HepG2 (cell line): ENCODE measurements at regions not wholly inside any gene's neighbourhood (a gene's known extent, or its start where the extent isn't known, plus 50 kb on each side); places are given as distances from the start of the nearest gene placed in this dataset.

Source experiments
- EZH2 ChIP-seq: conservative IDR thresholded peaks from 2 replicates; pipeline ENCODE4 v1.6.1; 2012; ENCODE audit warnings: mild to moderate bottlenecking, low read depth, low read length, moderate library complexity
- NR0B2 ChIP-seq: sonication (generic); formaldehyde crosslinking; IDR thresholded peaks from 2 replicates; pipeline ENCODE4 v1.4.0; 2020; ENCODE audit warnings: mild to moderate bottlenecking, missing genetic modification reagents
- POLR2G ChIP-seq: fragments of 200-400 bp; formaldehyde crosslinking; IDR thresholded peaks from 2 replicates; pipeline ENCODE4 v1.6.1; 2018; ENCODE audit warnings: mild to moderate bottlenecking, low read depth, low read length, moderate library complexity
- PRPF4 ChIP-seq: fragments of 200-400 bp; formaldehyde crosslinking; IDR thresholded peaks from 2 replicates; pipeline ENCODE4 v1.6.1; 2016; ENCODE audit warnings: low read length, low read depth; ENCODE audit not compliant: poor library complexity, severe bottlenecking
- SMC3 ChIP-seq: IDR thresholded peaks from 2 replicates; pipeline ENCODE4 v1.6.1; 2011; ENCODE audit warnings: low read length, improper control_type of control experiment
- SPEN ChIP-seq: sonication (generic); formaldehyde crosslinking; IDR thresholded peaks from 2 replicates; pipeline ENCODE4 v1.5.1; 2020; ENCODE audit warnings: low read depth, mild to moderate bottlenecking, missing genetic modification reagents
- ZBTB7A ChIP-seq: sonication (generic); formaldehyde crosslinking; IDR thresholded peaks from 2 replicates; pipeline ENCODE4 v1.8.0; 2022; ENCODE audit warnings: mild to moderate bottlenecking, missing genetic modification reagents
- ZZZ3 ChIP-seq: sonication (generic); formaldehyde crosslinking; IDR thresholded peaks from 2 replicates; pipeline ENCODE4 v1.4.0; 2020; ENCODE audit warnings: missing genetic modification reagents, mild to moderate bottlenecking, borderline replicate concordance

DNA sequence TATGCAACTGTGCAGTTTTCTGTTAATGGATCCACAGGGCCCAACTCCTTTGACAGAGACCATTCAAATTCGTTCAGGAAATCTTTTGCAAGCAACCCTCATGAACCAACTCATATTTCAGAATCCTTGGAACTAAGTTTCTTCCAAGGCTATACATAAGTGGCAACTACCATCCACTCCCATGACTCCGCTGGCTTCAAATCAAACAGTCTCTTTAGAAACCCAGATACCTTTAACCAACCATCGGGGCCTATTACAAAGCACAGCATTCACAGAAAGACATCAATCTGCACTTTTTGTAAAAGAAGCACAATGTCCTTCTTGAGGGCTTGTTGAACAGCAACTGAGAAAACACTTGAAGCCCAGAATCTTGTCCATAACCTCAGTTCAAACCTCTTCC lies 526.9 kb downstream of the DTWD2 start:
- TF ChIP-seq ZBTB7A (CRISPR knock-in tag), result no peak
- TF ChIP-seq PRPF4, result no peak
- no peak for TF ChIP-seq POLR2G
- no peak for TF ChIP-seq SMC3
- TF ChIP-seq ZZZ3 (CRISPR knock-in tag), result no peak
- TF ChIP-seq EZH2, result no peak
- TF ChIP-seq NR0B2 (CRISPR knock-in tag), result no peak
- no peak for TF ChIP-seq SPEN (CRISPR knock-in tag)
